ENCODE measurements at regions not wholly inside any gene's neighbourhood (a gene's known extent, or its start where the extent isn't known, plus 50 kb on each side); places are given as distances from the start of the nearest gene placed in this dataset.
"Not testable (repeated sequence)": the region's sequence is repeated elsewhere in the genome, so short reads cannot be mapped to it uniquely, and the experiment has no call there.

- H3K9me3 ChIP-seq = no peaks in the 10 kb centered on the region
- H3K27me3 ChIP-seq = no peaks in the 10 kb centered on the region
- TF ChIP-seq CTCF (IDR thresholded peaks at IDR 0.05) = no peak
- no peak overlapping the region for H3K4me3 ChIP-seq
- H3K36me3 ChIP-seq = no peaks in the 10 kb centered on the region
- no peak for DNase-seq (ENCODE audit: low spot score)
- H3K4me1 ChIP-seq = no peaks in the 10 kb centered on the region
- H3K27ac ChIP-seq = no peak overlapping the region
Observed at GRCh38 chr5:10885026-10885425, 124.0 kb upstream of the DAP start.

- not testable (repeated sequence) for H3K4me3 ChIP-seq; H3K9me3 ChIP-seq; H3K27ac ChIP-seq; H3K27me3 ChIP-seq; H3K36me3 ChIP-seq; H3K4me1 ChIP-seq; DNase-seq (ENCODE audit: low spot score)
Observed at GRCh38 chr5:10883945-10884344, 122.9 kb upstream of the DAP start.

- Histone ChIP-seq H3K9me3 (no peaks in the 10 kb centered on the region), H3K27ac (no peak overlapping the region), H3K27me3 (no peaks in the 10 kb centered on the region), H3K4me3 (no peak overlapping the region), H3K36me3 (no peaks in the 10 kb centered on the region), H3K4me1 (no peaks in the 10 kb centered on the region)
- DNase-seq (ENCODE audit: low spot score) = no peak
- no peak for TF ChIP-seq CTCF (IDR thresholded peaks at IDR 0.05)
Observed at GRCh38 chr5:10880934-10881333, 119.9 kb upstream of the DAP start.

GRCh38 chr5:10876996-10877395, 116.0 kb upstream of the DAP start:
- H3K4me1 ChIP-seq; H3K4me3 ChIP-seq; H3K27me3 ChIP-seq; DNase-seq (ENCODE audit: low spot score); H3K36me3 ChIP-seq; H3K9me3 ChIP-seq; H3K27ac ChIP-seq: not testable (repeated sequence)

GRCh38 chr5:10876006-10876744, 115.1 kb upstream of the DAP start:
- no peak for DNase-seq (ENCODE audit: low spot score)
- TF ChIP-seq CTCF (IDR thresholded peaks at IDR 0.05) = no peak

GRCh38 chr5:10875201-10875768, 114.3 kb upstream of the DAP start:
- DNase-seq (ENCODE audit: low spot score) = no peak
- H3K27me3 ChIP-seq = no peaks in the 10 kb centered on the region
- no peak overlapping the region for H3K4me3 ChIP-seq
- H3K9me3 ChIP-seq = no peaks in the 10 kb centered on the region
- no peak overlapping the region for H3K27ac ChIP-seq
- no peak for TF ChIP-seq CTCF (IDR thresholded peaks at IDR 0.05)
- H3K36me3 ChIP-seq = no peaks in the 10 kb centered on the region
- no peaks in the 10 kb centered on the region for H3K4me1 ChIP-seq

More at GRCh38 chr5:10876006-10876744, 115.1 kb upstream of the DAP start:
- no peak overlapping the region for H3K27ac ChIP-seq
- no peak overlapping the region for H3K4me3 ChIP-seq
- no peaks in the 10 kb centered on the region for H3K4me1 ChIP-seq
- H3K9me3 ChIP-seq = no peaks in the 10 kb centered on the region
- H3K36me3 ChIP-seq = no peaks in the 10 kb centered on the region
- H3K27me3 ChIP-seq = no peaks in the 10 kb centered on the region

- Histone ChIP-seq H3K27me3 (no peaks in the 10 kb centered on the region), H3K9me3 (no peaks in the 10 kb centered on the region), H3K4me1 (no peaks in the 10 kb centered on the region), H3K27ac (no peak overlapping the region), H3K4me3 (no peak overlapping the region), H3K36me3 (no peaks in the 10 kb centered on the region)
- no peak for TF ChIP-seq CTCF (IDR thresholded peaks at IDR 0.05)
- no peak for DNase-seq (ENCODE audit: low spot score)
Observed at GRCh38 chr5:10874541-10874940, 113.5 kb upstream of the DAP start.

Measured in right atrium auricular region (tissue), 2 donors.